ENCODE measurements at regions not wholly inside any gene's neighbourhood (a gene's known extent, or its start where the extent isn't known, plus 50 kb on each side); places are given as distances from the start of the nearest gene placed in this dataset.
"Not testable (repeated sequence)": the region's sequence is repeated elsewhere in the genome, so short reads cannot be mapped to it uniquely, and the experiment has no call there.

DNA sequence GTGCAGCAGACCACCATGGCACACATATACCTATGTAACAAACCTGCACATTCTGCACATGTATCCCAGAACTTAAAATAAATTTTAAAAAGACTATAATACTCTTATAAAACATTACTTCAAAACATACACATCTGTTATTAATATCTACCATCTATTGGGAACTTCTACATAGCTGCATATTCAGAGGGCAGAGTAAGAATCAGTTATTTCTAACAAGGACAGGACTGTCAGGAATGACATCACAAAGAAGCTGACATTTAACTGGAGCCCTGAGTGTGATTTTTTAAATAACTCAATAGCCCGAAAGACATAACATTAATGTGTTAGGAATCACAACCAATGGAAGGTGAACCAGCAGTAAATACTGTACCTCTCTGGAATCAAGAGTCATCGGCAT is 276.7 kb upstream of the ECI2 start (continued):
- TF ChIP-seq STAT1 (IDR thresholded peaks at IDR 0.05; ENCODE audit: unreplicated experiment) (no peak), EZH2phosphoT487 (IDR thresholded peaks at IDR 0.05; ENCODE audit: unreplicated experiment) (no peak), ZNF114 (CRISPR knock-in tag; IDR thresholded peaks at IDR 0.05) (no peak), JUNB (IDR thresholded peaks at IDR 0.05; ENCODE audit: unreplicated experiment) (no peak), EZH2 (IDR thresholded peaks at IDR 0.05; ENCODE audit: low read depth, unreplicated experiment) (no peak)
- TF ChIP-seq, protein P1, sequence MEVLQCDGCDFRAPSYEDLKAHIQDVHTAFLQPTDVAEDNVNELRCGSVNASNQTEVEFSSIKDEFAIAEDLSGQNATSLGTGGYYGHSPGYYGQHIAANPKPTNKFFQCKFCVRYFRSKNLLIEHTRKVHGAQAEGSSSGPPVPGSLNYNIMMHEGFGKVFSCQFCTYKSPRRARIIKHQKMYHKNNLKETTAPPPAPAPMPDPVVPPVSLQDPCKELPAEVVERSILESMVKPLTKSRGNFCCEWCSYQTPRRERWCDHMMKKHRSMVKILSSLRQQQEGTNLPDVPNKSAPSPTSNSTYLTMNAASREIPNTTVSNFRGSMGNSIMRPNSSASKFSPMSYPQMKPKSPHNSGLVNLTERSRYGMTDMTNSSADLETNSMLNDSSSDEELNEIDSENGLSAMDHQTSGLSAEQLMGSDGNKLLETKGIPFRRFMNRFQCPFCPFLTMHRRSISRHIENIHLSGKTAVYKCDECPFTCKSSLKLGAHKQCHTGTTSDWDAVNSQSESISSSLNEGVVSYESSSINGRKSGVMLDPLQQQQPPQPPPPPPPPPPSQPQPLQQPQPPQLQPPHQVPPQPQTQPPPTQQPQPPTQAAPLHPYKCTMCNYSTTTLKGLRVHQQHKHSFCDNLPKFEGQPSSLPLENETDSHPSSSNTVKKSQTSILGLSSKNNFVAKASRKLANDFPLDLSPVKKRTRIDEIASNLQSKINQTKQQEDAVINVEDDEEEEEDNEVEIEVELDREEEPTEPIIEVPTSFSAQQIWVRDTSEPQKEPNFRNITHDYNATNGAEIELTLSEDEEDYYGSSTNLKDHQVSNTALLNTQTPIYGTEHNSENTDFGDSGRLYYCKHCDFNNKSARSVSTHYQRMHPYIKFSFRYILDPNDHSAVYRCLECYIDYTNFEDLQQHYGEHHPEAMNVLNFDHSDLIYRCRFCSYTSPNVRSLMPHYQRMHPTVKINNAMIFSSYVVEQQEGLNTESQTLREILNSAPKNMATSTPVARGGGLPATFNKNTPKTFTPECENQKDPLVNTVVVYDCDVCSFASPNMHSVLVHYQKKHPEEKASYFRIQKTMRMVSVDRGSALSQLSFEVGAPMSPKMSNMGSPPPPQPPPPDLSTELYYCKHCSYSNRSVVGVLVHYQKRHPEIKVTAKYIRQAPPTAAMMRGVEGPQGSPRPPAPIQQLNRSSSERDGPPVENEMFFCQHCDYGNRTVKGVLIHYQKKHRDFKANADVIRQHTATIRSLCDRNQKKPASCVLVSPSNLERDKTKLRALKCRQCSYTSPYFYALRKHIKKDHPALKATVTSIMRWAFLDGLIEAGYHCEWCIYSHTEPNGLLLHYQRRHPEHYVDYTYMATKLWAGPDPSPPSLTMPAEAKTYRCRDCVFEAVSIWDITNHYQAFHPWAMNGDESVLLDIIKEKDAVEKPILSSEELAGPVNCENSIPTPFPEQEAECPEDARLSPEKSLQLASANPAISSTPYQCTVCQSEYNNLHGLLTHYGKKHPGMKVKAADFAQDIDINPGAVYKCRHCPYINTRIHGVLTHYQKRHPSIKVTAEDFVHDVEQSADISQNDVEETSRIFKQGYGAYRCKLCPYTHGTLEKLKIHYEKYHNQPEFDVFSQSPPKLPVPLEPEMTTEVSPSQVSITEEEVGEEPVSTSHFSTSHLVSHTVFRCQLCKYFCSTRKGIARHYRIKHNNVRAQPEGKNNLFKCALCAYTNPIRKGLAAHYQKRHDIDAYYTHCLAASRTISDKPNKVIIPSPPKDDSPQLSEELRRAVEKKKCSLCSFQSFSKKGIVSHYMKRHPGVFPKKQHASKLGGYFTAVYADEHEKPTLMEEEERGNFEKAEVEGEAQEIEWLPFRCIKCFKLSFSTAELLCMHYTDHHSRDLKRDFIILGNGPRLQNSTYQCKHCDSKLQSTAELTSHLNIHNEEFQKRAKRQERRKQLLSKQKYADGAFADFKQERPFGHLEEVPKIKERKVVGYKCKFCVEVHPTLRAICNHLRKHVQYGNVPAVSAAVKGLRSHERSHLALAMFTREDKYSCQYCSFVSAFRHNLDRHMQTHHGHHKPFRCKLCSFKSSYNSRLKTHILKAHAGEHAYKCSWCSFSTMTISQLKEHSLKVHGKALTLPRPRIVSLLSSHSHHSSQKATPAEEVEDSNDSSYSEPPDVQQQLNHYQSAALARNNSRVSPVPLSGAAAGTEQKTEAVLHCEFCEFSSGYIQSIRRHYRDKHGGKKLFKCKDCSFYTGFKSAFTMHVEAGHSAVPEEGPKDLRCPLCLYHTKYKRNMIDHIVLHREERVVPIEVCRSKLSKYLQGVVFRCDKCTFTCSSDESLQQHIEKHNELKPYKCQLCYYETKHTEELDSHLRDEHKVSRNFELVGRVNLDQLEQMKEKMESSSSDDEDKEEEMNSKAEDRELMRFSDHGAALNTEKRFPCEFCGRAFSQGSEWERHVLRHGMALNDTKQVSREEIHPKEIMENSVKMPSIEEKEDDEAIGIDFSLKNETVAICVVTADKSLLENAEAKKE (CRISPR knock-in tag; IDR thresholded peaks at IDR 0.05) = no peak

- H2AFZ ChIP-seq; H3K79me2 ChIP-seq (replicated peaks; ENCODE audit: insufficient read depth); H3K4me1 ChIP-seq (ENCODE audit: insufficient read depth); H4K20me1 ChIP-seq (replicated peaks; ENCODE audit: insufficient read depth); H3K4me3 ChIP-seq; H3K27me3 ChIP-seq (ENCODE audit: insufficient read depth); H3K27me3 Mint-ChIP-seq (ENCODE audit: insufficient read depth, low read depth, poor library complexity); H3K4me3 Mint-ChIP-seq; H3F3A ChIP-seq (replicated peaks; ENCODE audit: low read depth); ATAC-seq; DNase-seq (ENCODE audit: low spot score); H3K9me2 ChIP-seq (ENCODE audit: insufficient read depth); H3K36me3 ChIP-seq (ENCODE audit: insufficient read depth); H3K4me2 ChIP-seq: not testable (repeated sequence)
- Mint-ChIP-seq H3K4me1 (peaks cover 13% of the 10 kb centered on the region), H3K27ac (peak overlapping the region; percentile 34; the same call in 1 of the 2 replicates), H3K9me3 (peaks cover 24% of the 10 kb centered on the region), H3K36me3 (ENCODE audit: low read depth) (peaks cover 21% of the 10 kb centered on the region; the same call in 2 of the 3 replicates)
- 0 out of 2 replicates have a peak overlapping the region, but pooled peaks have one; percentile 47 for H3K27ac ChIP-seq (ENCODE audit: low read depth)
Measured at GRCh38 chr6:4407710-4408109, 272.3 kb upstream of the ECI2 start.

All from GM23338 (cell line).